Stromal cell of bone marrow (primary cell): ENCODE measurements at regions not wholly inside any gene's neighbourhood (a gene's known extent, or its start where the extent isn't known, plus 50 kb on each side); places are given as distances from the start of the nearest gene placed in this dataset.

Experiments
- DNase-seq: peaks from one replicate; pipeline ENCODE4 v3.0.0-alpha.2; 2012; ENCODE audit warnings: low read depth

GRCh38 chr15:87805117-87805820, 451.3 kb downstream of the NTRK3 start:
- no peak for DNase-seq

DNA sequence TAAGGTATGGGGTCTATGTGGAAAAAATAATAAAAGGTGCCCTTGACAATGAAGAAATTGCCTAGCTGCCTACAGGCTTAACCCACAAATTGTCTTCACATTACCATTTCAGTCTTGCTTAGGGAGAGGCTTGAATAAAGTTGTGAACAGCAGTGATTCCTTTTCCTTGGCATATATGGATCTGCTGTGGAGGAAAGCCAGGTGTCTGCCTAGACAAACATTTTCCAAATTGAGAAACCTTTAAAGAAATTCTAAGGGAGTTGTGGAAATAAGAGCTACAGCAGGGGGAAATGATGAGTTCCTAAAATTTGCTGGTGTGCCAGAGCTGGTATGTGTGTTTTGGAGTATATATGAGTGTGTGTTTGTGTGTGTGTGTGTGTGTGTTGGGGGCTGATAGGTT, 452.1 kb downstream of the NTRK3 start:
- no peak for DNase-seq

- DNase-seq = no peak
Measured at GRCh38 chr15:87799838-87800237, 456.7 kb downstream of the NTRK3 start.

GRCh38 chr15:87799428-87799827, 457.1 kb downstream of the NTRK3 start:
- no peak for DNase-seq

GRCh38 chr15:87793725-87794124, 462.8 kb downstream of the NTRK3 start:
- DNase-seq = no peak

- no peak for DNase-seq
Measured at GRCh38 chr15:87792250-87793040, 464.1 kb downstream of the NTRK3 start.

DNA sequence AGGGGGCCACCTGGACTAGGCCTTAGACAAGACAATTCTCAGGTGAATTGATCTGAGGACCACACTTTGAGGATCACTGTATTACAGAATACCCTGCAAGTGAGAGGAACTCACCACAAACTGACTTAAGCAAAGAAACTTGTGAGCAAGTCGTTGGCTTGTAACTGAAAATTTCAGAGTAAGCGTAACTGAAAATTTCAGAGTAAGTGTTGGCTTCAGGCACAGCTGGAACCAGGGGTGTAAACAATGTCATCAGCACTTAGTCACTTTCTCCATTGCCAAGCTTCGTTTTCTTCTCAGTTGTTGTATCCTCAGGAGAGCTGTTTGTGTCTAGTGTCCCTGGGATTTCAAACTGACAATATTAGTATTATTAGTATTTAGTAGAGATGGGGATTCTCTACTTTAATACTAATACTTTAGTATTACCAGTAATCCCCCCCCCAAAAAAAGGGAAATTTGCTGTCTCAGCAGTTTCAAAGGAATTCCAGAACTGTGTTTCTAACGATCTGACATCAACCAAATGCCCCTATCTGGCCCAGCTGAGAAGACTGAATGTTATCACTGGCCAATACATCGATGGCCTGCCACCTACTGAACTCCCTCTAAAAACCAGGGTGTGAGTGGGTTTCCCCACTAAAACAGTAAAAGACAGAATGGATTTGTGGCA, 474.4 kb downstream of the NTRK3 start:
- no peak for DNase-seq

- no peak for DNase-seq
Measured at GRCh38 chr15:87779746-87780145, 476.8 kb downstream of the NTRK3 start.

DNA sequence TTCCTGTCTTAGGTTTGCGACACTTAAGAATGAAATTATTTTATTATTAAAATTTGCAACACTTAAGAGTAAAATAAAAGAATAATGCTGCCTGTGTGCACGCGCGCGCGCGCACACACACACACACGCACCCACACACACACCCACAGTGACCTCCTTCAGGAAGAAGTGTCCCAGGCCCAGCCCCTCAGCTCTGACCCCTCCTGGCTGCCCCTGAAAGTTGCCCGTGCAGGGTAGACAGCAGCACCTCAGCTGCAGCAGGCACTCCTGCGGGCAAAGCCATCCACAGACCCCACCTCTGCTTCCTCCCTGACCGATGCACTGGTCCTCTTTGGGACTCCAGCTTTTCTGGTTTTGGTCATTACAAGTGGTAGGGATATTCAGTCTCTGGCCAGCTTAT, 478.2 kb downstream of the NTRK3 start:
- DNase-seq = no peak

GRCh38 chr15:87777054-87777561, 479.4 kb downstream of the NTRK3 start:
- peak; percentile 90 for DNase-seq

- no peak for DNase-seq
Measured at GRCh38 chr15:87767516-87767915, 489.0 kb downstream of the NTRK3 start.

- peak; percentile 38 for DNase-seq
Measured at GRCh38 chr15:87764461-87765240, 491.9 kb downstream of the NTRK3 start.

GRCh38 chr15:87763837-87764236, 492.7 kb downstream of the NTRK3 start:
- no peak for DNase-seq

DNA sequence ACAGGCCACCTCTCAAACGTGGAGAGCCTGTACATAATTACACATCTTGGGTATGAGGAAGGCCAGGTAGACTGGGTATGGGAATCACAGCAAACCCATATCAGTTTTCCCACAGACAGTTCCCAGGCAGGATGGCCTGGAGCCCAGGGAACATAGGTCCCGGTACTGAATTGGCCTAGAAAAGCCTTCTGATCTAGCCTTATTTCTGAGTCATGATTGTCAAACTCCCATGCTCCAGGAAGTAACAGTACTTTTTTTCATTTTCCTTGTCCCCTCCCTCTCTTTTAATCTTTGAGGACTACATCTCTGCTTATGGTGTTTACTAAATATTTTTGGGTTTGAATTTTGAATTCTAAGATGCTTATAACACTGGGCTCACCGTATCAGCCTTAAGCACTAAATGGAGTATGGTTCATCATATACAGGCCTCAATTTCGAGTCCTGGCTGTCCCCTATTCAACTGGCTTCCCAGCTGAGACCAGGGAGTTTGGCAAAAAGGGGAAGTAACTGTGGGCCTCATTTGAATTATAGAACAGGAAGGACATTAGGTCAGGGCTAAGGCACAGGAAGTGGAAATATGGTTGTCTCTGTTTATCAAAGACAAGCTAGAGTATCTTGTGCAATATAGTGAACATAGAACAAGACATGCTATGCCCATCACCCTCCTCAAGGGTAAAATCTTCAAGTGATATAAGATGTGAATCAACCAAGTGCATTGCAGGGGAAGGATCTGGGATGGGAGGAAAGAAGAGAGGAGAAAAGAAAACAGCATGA, 494.6 kb downstream of the NTRK3 start:
- DNase-seq = no peak

DNA sequence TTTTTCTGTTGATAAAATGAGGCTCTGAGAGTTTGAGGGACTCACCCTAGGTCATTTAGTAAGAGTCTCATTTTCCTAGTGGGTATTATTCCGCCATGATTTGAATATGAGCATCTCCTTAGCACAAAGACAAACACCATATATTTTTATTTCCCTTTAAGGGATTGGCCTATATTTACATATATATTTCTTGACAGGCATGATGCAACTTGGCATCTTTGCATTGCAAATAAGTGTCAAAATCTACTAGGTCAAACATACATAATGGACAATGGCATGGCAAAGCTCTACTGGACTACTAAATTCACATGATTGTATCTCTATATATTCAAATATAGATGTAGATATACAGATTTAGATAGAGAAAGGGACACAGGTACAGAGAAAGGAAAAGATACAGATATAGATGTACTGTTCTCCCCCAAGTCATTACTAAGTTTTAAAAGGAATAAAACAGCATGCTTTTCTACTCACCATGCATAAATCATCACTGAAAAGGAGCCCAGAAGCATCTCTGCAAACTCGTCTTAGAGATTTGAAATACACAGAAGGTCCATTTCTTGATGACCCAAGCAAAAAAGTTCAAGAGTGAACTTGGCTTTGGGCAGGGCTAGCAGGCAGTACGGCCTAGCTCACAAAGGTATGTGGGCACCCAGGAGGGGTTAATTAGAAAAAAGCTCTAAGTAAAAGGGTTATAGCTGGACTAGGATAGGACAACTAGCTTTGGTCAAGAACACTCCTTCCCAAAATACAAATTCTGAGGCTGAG, 495.8 kb downstream of the NTRK3 start:
- no peak for DNase-seq

GRCh38 chr15:87758794-87759418, 497.6 kb downstream of the NTRK3 start:
- no peak for DNase-seq

DNA sequence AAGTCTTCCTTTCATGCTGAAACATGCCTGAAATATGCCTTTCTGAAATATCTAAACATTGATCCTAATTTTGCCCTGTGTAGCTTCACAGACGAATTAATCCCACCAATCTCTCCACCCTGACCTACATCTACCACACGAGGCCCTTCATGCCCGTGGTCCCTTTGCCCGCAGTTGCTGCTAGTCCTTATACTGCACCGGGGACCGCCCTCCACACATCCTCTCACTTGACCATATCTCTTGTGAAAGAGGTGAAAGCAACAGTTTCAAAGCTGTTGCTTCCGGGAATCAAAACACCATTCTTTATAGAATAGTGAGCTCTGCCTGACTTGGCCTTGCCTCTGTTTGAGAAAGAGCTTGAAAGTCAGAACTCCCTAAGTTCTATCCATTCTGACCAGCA, 499.5 kb downstream of the NTRK3 start:
- no peak for DNase-seq

DNA sequence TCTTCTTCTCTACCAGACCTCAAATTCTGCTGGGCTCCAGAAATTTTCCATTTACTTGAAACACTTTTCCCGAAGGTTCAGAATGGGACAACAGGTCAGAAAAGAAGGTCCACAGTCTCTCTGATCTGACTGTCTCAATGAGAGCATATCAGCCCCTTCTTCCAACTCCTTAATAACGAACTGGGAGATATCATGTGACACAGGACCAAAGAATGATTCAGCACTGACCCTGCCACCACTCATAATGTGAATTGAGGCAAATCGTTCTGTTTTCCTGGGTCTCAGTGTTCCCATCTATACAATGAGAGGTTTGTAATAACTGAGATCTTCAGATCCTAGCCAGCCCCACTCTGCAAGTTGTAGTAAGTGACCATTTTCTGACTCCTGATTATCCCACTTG, 500.5 kb downstream of the NTRK3 start:
- DNase-seq = no peak

GRCh38 chr15:87755226-87755625, 501.3 kb downstream of the NTRK3 start:
- no peak for DNase-seq

- no peak for DNase-seq
Measured at GRCh38 chr15:87753539-87753938, 503.0 kb downstream of the NTRK3 start.
